HTR-8/SVneo (cell line): ENCODE measurements at regions not wholly inside any gene's neighbourhood (a gene's known extent, or its start where the extent isn't known, plus 50 kb on each side); places are given as distances from the start of the nearest gene placed in this dataset.

Source experiments
- DNase-seq: peaks from one replicate; pipeline ENCODE4 v3.0.0; 2011; ENCODE audit warnings: low spot score, mixed read lengths; ENCODE audit not compliant: insufficient read length
- FAIRE-seq: peaks from 2 replicates; lab custom pipeline; 2011; peaks lifted over from hg19 to GRCh38; lab: Jason Lieb, UNC

GRCh38 chr6:106035655-106036054 is 50.5 kb upstream of the PRDM1 start:
- DNase-seq (no peak), FAIRE-seq (no peak)

DNA sequence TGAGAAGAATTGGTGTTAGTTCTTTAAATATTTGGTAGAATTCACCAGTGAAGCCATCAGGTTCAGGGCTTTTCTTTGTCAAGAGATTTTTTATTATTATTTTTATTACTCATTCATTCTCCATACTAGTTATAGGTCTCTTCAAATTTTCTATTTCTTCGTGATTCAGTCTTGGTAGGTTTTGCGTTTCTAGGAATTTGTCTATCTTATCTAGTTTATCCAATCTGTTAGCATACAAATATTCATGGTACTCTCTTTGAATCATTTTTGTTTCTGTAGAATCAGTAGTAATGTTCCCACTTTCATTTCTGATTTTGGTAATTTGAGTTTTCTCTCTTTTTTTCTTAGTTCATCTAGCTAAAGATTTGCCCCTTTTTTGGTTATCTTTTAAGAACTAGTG is 52.3 kb upstream of the PRDM1 start:
- DNase-seq, result no peak
- FAIRE-seq, result no peak

GRCh38 chr6:106027758-106028157 is 58.4 kb upstream of the PRDM1 start:
- FAIRE-seq, result no peak
- no peak for DNase-seq

- FAIRE-seq, result no peak
Measured at GRCh38 chr6:106026748-106027715, 59.1 kb upstream of the PRDM1 start.

DNA sequence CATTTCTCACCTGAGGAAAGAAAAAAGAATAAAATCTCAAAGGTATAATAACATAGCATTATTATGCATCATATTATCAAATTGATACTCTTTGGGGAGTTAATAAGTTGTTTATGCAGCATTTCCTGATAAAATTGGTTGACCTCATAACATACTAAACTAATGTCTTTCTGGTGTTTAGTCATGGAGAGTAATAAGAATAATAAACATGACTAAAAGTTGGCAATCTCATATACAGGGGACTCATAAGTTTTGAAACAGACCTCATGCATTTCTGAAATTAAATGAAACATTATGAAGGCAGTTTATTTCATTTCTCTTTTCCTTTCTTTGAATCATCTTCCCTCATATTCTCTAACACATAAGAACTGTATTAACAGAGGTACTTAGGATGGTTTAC is 60.5 kb upstream of the PRDM1 start:
- DNase-seq (no peak), FAIRE-seq (no peak)

More at GRCh38 chr6:106026748-106027715, 59.1 kb upstream of the PRDM1 start:
- no peak for DNase-seq

DNA sequence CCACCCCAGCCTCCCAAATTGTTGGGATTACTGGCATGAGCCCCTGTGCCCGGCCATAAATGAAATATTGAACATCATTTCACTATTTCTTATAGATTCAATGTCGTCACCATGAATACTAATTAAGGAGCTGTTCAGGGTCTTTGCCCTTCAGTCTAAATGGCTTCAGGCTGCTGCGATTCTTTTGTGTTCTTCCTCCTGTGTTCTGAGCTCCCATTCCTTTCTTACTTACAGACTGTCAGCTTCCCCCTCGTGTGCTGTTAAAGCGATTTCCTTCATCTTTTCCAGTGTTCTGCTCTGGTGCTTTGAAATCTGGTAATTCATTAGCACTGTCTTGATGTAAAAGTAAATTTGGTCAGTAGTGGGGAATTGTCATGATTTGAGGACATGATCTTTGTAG is 63.3 kb upstream of the PRDM1 start:
- FAIRE-seq, result no peak
- no peak for DNase-seq

- FAIRE-seq (no peak), DNase-seq (no peak)
Measured at GRCh38 chr6:106017454-106017853, 68.7 kb upstream of the PRDM1 start.

DNA sequence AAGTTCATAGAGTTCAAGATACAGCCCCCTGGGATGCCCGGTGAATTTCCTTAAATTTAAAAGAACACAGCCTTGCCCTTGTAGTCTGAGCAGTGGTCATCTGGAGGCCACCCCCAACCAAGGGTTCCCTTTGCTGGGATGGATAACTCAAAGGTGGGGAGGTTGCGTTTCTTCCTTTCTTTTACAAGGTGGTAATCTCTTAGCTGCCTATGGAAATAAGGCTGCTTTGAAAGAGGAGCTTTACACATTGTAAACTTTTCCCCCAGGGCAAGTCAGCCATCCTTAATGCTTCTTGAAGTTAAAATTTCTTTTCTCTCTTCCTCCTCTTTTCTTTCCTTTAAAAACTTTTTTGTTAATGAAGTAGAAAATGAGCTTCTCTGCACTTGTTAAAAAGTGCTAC is 71.2 kb upstream of the PRDM1 start:
- DNase-seq (no peak), FAIRE-seq (no peak)

DNA sequence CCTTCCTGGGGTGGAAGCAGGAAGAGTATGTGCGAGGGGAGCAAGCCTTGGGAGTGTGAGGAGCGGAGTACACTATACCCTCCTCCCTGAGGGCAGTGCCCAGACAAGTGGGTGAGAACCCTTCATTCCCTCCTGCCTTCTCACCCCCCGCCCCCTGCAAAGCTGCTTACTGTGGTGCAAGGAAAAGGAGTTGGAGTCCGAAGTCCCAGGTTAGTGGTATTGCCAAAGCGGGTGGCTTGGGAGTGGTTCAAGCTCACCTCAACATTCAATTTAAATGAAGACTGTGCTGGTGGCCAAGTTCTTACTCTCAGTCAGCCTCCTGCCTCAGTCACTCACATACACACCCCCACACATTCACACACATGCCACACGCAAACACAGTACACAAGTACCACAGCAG is 74.7 kb upstream of the PRDM1 start:
- DNase-seq (no peak), FAIRE-seq (no peak)

DNA sequence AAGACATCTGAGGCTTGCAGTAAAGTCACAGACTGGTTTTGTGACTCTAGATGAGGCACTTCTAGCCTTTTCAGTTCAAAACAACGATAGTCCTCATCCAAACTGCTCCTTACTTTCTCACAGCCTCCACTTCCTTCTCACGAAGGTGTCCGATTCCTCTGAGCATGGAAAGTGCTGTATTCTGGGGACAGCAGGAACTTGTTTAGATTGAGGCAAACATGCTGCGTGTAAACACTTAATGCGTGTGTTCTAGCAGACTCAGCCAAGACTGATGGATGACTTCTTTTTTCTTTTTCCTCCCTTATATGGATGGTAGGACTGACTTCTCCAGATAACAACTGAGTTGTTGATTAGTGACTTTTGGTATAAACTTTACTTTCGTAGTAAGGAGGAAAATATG is 80.2 kb upstream of the PRDM1 start:
- no peak for FAIRE-seq
- no peak for DNase-seq

DNA sequence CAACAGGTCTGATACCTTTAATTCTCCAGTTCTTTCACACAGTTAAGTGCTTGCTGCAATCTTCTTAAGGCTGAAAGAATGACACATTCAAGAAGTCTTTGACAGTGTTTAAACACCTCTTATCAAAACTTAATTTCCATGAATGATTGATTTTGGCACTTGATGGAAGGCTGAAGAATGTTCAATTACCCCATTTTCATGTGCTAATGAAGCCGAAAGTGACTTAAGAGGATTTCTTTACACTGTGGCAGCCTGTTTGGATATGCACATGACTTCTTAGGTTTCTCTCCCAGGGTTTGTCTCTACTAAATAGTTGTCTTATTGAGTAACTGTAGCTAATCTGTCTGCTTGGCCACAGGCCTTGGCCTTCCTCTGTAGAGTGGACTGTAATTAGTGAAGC is 81.1 kb upstream of the PRDM1 start:
- FAIRE-seq (no peak), DNase-seq (no peak)

GRCh38 chr6:106003268-106003987 is 82.7 kb upstream of the PRDM1 start:
- FAIRE-seq (no peak), DNase-seq (no peak)

DNA sequence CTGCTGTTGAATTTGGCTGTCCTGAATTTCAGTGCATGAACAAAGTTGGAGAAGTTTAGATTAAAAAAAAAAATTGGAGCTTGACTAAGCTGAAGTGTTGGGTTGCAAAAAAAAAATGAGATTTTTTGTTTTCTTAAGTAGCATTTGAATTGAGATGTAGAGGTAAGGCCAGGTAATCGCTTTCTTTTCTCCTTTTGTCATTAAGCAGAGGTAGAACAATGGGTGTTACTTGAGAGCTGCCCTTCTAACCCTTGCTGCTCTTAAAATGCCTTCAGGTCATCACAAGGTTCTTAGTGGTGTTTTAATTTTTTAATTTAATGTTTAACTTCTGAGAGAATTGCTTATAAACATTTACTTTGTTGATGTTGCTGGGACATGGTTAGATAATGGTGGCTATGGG is 84.1 kb upstream of the PRDM1 start:
- FAIRE-seq (no peak), DNase-seq (no peak)

DNA sequence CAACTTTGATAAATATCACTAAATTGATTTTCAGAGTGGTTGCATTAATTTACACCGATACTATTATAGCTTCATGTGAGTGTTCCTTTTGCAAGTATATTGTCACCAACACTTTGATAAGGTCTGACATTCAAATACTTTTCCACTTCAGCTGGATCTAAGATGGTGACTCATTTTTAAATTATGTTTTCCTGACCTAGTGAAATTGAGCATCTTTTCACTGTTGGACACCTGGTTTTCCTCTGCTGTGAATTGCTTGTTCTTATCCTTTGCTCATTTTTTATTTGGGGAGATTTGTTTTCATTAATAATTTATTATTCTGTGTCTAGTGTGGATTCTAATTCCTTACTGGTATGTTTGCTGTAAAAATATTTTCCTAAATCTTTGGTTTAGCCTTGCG is 85.2 kb upstream of the PRDM1 start:
- FAIRE-seq, result no peak
- no peak for DNase-seq

- DNase-seq (no peak), FAIRE-seq (no peak)
Measured at GRCh38 chr6:105997482-105997881, 88.7 kb upstream of the PRDM1 start.

DNA sequence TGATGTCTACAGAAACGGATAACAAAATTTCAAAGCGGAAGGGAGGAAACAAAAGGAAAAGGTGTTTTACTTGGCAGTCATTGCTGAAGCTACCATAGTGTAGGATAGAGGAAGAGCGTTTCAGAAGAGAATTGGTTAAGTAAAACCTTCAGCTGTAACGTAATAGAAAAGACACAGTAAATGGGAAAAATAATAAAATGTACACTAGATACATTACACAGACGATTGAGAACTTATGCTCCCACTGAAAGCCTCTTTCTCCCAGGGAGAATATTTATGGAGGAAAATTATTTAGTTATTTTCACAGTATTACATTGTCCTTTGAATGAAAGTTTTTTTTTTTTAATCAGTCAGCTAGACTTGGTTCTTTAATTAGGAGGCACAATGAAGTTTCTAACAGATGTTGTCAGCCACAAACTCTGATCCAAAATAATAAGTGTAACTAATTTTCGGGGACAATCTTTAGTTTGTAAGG is 90.7 kb upstream of the PRDM1 start:
- FAIRE-seq, result no peak

GRCh38 chr6:105994591-105995390 is 91.3 kb upstream of the PRDM1 start:
- peak; percentile 38 for DNase-seq
- no peak for FAIRE-seq

More for the DNA sequence above, 90.7 kb upstream of the PRDM1 start:
- DNase-seq, result no peak

DNA sequence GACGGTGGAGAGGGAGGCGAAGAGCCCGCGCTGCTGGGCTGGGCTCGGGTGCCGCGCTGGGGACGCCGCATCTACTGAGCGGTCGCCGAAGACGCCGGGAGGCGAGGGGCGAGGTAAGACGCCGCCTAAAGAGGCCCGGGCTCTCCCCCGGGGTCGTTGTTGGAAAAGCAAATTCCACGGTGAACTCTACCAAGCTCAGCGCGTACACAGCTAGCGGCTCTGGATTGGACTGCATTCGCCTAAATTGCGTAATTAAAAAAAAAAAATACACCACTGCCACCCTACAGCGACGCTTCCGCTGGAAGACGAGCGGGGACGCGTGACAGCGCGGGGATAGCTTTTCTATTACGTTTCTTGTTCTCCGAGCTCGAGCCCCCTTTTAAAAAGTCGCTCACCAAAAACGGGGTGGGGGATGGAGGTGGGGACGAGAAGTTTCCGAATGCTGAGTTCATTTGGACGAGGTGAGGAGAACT is 92.0 kb upstream of the PRDM1 start:
- DNase-seq, result no peak
- FAIRE-seq, result no peak

DNA sequence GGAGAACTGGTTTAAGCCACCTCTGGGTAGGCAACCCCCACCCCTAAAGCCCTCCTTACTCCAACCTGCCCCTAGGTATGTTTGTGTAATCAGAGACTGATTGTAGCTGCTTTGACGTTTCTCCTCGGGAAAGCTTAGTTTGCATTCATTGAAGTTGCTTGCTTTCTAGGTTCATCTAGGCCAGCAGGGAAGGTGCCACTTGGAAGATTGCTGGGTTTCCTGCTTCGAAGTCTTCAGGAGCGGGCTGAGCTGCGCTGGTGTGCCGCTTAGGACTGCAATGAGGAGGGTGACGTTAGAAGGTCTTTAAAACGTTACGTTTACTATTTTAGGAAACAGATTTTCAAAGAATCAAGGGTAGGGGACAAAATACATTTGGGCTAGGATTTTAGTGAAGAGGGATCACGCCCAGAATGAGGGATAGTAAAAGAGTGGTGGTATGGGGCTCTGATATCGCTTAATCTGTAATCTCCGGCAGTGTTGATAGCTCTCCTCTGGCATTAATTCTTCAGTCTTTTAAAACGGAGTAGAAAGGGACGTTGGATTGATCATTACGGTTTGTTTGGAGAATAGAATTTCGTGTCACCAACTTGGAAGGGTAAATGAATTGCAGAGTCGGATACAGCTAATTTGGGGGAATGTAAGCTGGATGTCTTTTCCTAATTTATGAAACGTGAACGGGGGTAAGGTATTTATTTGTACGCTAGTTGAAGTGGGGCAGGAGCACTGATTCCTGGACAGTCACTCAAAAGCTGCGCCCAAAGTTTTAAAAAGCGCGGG is 92.6 kb upstream of the PRDM1 start:
- no peak for DNase-seq
- FAIRE-seq, result no peak
